HUES48 (cell line): ENCODE measurements at regions not wholly inside any gene's neighbourhood (a gene's known extent, or its start where the extent isn't known, plus 50 kb on each side); places are given as distances from the start of the nearest gene placed in this dataset.

Experiments
- H3K27ac ChIP-seq: one replicate; pipeline ENCODE4 v1.7.0; 2013; ENCODE audit warnings: low read depth, low read length, inconsistent platforms
- H3K27me3 ChIP-seq: 2 replicates; pipeline ENCODE4 v1.6.1; 2013; ENCODE audit warnings: mild to moderate bottlenecking, low read length; ENCODE audit not compliant: control insufficient read depth, insufficient read depth
- H3K36me3 ChIP-seq: 2 replicates; pipeline ENCODE4 v1.6.1; 2013; ENCODE audit warnings: low read length; ENCODE audit not compliant: control insufficient read depth, insufficient read depth
- H3K4me1 ChIP-seq: 2 replicates; pipeline ENCODE4 v1.6.1; 2013; ENCODE audit warnings: mild to moderate bottlenecking, low read length; ENCODE audit not compliant: control insufficient read depth, insufficient read depth
- H3K4me3 ChIP-seq: 2 replicates; pipeline ENCODE4 v1.5.1; 2013; ENCODE audit warnings: mild to moderate bottlenecking, low read depth, low read length
- H3K9ac ChIP-seq: 2 replicates; pipeline ENCODE4 v1.6.1; 2013; ENCODE audit warnings: mild to moderate bottlenecking, low read depth, low read length, moderate library complexity
- H3K9me3 ChIP-seq: 2 replicates; pipeline ENCODE4 v1.6.1; 2013; ENCODE audit warnings: low read length; ENCODE audit not compliant: control insufficient read depth, insufficient read depth

DNA sequence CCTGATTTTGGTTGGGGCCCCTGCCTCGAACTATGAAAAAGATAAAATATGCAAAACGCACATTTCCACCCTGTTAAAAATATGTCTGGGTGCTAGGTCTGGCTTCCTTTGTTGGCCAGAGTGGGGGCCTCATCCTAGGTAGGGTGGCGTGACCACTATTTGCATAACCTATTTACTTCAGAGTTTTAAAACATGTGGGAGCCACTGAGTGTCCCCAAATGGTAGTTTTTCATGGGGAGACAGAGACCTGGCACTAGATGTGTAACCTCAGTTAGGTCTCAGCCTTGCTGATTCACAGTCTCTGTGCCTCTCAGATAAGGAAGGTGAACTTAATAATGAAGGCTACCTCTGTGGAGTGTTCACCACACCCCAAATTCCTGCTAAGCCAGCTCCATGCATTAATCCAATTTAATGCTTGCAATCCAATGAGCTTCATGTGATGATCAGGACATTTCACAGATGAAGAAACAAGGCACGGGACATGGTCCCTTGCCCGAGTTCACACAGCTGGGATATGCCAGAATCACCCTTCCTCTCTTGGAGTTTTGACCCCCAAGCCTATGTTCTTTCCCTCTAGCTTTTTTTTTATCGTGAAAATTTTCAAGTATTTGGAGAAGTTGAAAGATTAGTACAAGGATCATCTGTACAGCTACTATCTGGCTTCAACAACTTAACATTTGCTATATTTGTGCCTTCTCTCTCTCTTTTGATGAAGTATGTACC, 103.4 kb downstream of the IRF8 start:
- Histone ChIP-seq H3K4me3 (no peak overlapping the region), H3K27ac (no peak overlapping the region), H3K9me3 (no peaks in the 10 kb centered on the region), H3K9ac (no peak overlapping the region), H3K4me1 (no peaks in the 10 kb centered on the region), H3K36me3 (no peaks in the 10 kb centered on the region), H3K27me3 (no peaks in the 10 kb centered on the region)

DNA sequence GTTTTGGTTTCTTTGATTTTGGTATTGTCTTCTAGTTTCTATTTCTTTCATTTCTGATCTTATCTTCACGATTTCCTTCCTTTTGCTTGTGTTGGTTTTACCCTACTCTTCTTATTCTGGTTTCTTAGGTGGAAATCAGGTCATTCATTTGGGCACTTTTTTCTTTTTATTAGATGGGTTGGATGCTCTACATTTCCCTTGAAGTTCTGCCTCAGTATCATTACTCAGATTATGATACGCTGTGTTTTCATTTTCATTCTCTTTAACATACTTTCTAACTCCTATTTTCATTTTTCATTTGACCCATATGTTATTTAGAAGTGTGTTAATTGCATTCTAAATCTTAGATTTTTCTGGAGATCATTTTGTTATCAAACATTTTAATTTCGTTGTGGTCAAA, 108.6 kb downstream of the IRF8 start:
- H3K27ac ChIP-seq, result no peak overlapping the region
- H3K9ac ChIP-seq, result no peak overlapping the region
- H3K4me1 ChIP-seq, result no peaks in the 10 kb centered on the region
- no peaks in the 10 kb centered on the region for H3K27me3 ChIP-seq
- no peaks in the 10 kb centered on the region for H3K36me3 ChIP-seq
- H3K4me3 ChIP-seq, result no peak overlapping the region
- no peaks in the 10 kb centered on the region for H3K9me3 ChIP-seq

DNA sequence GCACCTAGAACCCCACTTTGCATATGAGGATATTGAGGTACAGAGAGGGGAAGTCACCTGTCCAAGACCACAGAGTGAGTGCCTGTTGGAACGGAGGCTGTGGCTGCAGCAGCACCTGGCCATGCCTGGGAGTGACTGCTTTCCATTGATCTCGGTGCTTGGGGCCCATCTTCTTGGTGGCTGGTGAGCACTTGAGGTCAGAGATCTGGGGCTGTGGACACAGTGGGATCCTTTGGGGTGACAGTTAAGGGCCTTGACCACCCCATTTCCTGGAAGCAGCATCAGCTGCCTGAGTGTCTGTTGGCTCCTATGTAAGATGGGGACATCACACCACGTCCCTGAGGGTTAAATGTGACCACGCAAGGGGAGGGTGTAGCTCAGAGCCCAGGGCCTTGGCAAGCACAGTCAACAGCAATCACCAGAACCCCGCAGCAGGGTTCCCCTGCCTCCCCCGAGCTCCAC, 111.7 kb downstream of the IRF8 start:
- H3K36me3 ChIP-seq, result no peaks in the 10 kb centered on the region
- H3K9ac ChIP-seq, result no peak overlapping the region
- H3K27me3 ChIP-seq, result no peaks in the 10 kb centered on the region
- H3K4me3 ChIP-seq, result no peak overlapping the region
- no peaks in the 10 kb centered on the region for H3K4me1 ChIP-seq
- H3K27ac ChIP-seq, result no peak overlapping the region
- H3K9me3 ChIP-seq, result no peaks in the 10 kb centered on the region

DNA sequence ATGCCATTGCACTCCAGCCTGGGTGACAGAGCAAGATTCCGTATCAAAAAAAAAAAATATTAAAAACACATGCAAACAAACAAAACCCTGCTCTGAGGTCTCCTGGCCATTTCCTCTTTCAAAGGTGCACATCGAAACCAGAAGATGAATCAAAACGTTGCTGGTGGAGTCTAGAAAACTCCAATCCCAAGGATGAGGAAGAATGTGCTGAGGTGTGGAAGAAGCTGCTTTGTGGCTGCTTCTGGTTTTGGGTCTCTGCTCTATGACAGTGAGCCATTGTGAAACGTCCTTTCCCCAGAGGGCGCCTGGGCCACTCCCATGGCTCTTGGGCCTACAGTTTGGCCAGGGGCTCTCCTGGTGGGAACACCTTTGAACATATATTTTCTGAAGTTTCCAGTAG, 112.6 kb downstream of the IRF8 start:
- no peak overlapping the region for H3K27ac ChIP-seq
- no peak overlapping the region for H3K4me3 ChIP-seq
- no peaks in the 10 kb centered on the region for H3K4me1 ChIP-seq
- no peaks in the 10 kb centered on the region for H3K36me3 ChIP-seq
- no peaks in the 10 kb centered on the region for H3K9me3 ChIP-seq
- H3K9ac ChIP-seq, result no peak overlapping the region
- no peaks in the 10 kb centered on the region for H3K27me3 ChIP-seq

DNA sequence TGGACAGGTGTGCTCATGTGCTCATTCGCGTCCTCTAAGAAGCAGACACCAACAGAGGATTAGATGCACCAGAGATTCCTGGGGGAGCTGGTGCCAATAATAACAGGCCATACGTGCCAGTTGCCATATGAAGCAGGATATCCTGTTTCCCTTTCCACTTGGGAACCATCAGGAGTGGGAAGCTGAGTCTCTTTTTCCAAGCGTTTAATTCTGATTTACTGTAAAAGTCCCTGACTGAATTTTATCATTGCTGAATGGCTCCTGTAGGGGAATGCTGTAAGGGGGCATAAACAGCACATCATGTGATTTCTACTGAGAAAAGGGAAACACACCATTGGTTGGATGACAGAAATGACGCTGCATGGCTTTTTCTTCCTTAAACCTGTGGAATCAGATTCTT, 113.3 kb downstream of the IRF8 start:
- Histone ChIP-seq H3K27me3 (no peaks in the 10 kb centered on the region), H3K27ac (no peak overlapping the region), H3K9me3 (no peaks in the 10 kb centered on the region), H3K9ac (no peak overlapping the region), H3K4me1 (no peaks in the 10 kb centered on the region), H3K4me3 (no peak overlapping the region), H3K36me3 (no peaks in the 10 kb centered on the region)

DNA sequence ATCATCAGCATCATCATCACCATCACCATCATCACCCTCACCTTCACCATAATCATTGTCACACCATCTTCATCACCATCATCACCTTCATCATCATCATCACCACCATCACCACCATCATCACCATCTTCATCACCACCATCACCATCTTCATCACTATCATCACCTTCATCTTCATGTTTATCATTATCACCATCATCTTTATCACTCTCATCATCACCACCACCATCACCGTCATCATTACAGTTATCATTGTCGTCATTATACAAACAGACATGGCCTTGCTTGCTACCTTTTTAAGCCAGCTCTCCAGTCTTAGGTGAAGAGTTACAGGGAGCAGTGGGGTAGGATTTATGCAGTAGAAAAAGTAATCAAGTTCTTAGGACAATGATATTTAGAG, 114.9 kb downstream of the IRF8 start:
- Histone ChIP-seq H3K9me3 (no peaks in the 10 kb centered on the region), H3K36me3 (no peaks in the 10 kb centered on the region), H3K4me1 (no peaks in the 10 kb centered on the region), H3K27me3 (no peaks in the 10 kb centered on the region), H3K9ac (no peak overlapping the region), H3K27ac (no peak overlapping the region), H3K4me3 (no peak overlapping the region)

DNA sequence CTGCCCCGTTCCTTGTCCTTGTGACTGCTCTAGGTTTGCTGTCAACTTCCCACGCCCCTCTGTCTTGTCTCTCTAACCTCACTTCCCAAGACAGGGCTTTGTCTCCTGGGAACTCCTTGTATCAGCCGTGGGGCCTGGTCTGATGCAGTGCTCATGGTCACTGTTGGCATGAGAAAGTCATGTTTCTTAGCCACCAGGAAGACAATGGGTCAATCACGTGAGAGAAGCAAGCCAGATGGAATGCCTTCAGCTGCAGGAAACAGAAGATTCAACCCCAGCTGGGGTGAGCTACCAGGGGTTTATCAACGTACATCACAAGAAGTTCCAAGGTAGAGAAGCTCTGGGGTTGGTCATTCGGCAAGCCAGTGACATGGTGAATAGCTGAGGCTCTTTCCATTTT, 116.6 kb downstream of the IRF8 start:
- no peak overlapping the region for H3K27ac ChIP-seq
- no peak overlapping the region for H3K9ac ChIP-seq
- H3K4me1 ChIP-seq, result no peaks in the 10 kb centered on the region
- no peaks in the 10 kb centered on the region for H3K27me3 ChIP-seq
- peaks cover 4% of the 10 kb centered on the region; the same call in 1 of the 2 replicates for H3K9me3 ChIP-seq
- no peaks in the 10 kb centered on the region for H3K36me3 ChIP-seq
- no peak overlapping the region for H3K4me3 ChIP-seq

DNA sequence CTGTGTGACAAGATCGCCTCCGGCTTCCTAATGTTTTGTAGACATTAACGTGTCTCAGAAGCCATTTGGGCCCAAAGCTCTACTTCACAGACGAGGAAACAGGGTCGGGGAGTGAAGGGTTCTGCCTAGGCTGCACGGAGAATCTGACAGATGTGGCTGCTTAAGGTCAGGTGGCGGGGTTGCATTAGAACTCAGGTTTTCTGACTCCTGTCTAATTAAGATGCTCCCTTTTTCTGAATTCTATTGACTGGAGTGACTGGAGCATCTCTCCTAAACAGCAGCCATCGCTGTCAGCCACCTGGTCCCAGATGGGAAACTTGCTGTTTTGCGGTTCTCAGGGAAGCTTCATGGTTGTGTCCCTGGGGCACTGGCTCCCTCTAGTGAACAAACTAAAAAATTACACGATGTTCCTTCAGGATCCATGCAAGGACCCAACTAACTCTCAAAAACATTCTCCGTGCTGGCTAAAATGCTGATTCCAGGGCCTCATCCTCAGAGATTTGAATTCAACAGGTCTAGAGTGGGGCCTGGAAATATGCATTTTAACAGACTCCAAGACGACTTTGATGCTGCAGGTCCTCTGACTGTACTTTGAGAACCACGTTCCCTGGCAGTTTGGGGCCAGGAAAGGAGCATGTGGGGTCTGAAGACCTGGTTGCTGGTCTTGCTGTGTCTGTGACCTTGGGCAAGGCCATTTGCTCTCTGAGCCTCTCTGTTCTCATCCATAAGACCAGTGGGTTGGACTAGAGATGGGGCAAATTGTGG, 117.4 kb downstream of the IRF8 start:
- Histone ChIP-seq H3K4me1 (no peaks in the 10 kb centered on the region), H3K27ac (no peak overlapping the region), H3K36me3 (no peaks in the 10 kb centered on the region), H3K27me3 (no peaks in the 10 kb centered on the region), H3K4me3 (no peak overlapping the region), H3K9ac (no peak overlapping the region), H3K9me3 (peaks cover 4% of the 10 kb centered on the region; the same call in 1 of the 2 replicates)

DNA sequence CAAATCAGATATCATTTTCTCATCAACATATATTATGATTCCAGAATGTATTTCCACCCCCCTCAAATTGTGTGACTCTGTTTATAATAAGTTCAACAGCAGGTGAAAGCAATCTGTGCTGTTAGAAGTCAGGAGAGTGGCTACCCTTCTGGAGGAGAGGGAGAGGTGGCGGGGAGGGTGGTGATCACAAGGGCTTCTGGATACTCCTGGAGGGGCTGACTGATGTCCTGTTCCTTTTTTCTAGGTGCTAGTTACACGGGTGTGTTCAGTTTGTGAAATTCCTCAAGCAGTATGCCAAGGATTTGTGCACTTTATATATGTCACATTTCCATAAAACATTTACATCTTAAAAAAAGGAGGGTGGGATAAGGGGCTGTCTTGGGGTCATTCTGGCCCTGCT, 119.1 kb downstream of the IRF8 start:
- no peak overlapping the region for H3K4me3 ChIP-seq
- no peak overlapping the region for H3K27ac ChIP-seq
- no peaks in the 10 kb centered on the region for H3K27me3 ChIP-seq
- peaks cover 4% of the 10 kb centered on the region; the same call in 1 of the 2 replicates for H3K9me3 ChIP-seq
- no peaks in the 10 kb centered on the region for H3K4me1 ChIP-seq
- no peak overlapping the region for H3K9ac ChIP-seq
- H3K36me3 ChIP-seq, result no peaks in the 10 kb centered on the region

DNA sequence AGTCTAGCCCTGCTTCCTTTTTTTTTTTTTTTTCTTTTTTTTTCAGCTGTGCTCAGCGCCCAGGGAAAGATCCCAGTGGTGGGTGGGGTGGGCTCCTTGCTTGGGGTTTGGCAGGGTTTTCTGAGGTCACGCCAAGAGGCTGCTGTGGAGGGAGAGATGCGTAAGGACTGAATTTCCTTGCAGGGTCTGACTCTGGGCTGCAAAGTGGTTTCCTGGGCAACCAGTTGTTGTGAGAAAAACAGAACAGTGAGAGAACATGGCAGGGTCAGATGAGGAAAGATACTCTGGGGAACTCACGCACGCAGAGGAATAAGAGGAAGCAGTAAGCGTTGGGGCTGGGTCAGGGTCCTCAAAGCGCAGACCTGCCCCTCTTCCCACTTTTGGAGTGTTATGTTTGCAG, 119.5 kb downstream of the IRF8 start:
- Histone ChIP-seq H3K36me3 (no peaks in the 10 kb centered on the region), H3K9ac (no peak overlapping the region), H3K27me3 (no peaks in the 10 kb centered on the region), H3K4me3 (no peak overlapping the region), H3K27ac (no peak overlapping the region), H3K4me1 (no peaks in the 10 kb centered on the region), H3K9me3 (peaks cover 7% of the 10 kb centered on the region; the same call in 1 of the 2 replicates)

DNA sequence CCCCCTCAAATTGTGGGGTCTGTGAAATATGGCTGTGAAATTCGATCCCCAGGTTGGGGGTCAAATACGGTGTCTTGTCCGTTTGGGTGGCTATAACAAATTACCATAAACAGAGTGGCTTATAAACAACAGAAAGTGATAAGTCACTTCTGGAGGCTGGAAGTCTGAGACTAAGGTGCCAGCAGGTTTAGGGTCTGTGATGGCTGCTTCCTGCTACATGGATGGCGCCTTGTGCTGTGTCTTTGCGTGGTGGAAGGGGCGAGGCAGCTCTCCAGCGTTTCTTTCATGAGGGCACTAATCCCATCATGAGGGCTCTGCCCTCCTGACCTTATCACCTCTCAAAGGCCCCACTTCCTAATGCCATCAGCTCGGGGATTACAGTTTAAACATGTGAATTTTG, 120.0 kb downstream of the IRF8 start:
- Histone ChIP-seq H3K27me3 (no peaks in the 10 kb centered on the region), H3K9ac (no peak overlapping the region)

More for the DNA sequence above, 120.0 kb downstream of the IRF8 start:
- no peaks in the 10 kb centered on the region for H3K4me1 ChIP-seq
- no peak overlapping the region for H3K4me3 ChIP-seq
- H3K36me3 ChIP-seq, result no peaks in the 10 kb centered on the region
- peaks cover 11% of the 10 kb centered on the region; the same call in 1 of the 2 replicates for H3K9me3 ChIP-seq
- no peak overlapping the region for H3K27ac ChIP-seq
